PC-3 (cell line): ENCODE measurements at regions not wholly inside any gene's neighbourhood (a gene's known extent, or its start where the extent isn't known, plus 50 kb on each side); places are given as distances from the start of the nearest gene placed in this dataset.

Source experiments
- CTCF ChIP-seq: fragments of 300-600 bp; sonication (generic); conservative IDR thresholded peaks from 2 replicates; pipeline ENCODE4 v1.5.1; 2017; ENCODE audit warnings: antibody characterized with exemption, low read depth, mild to moderate bottlenecking, low read length
- EZH2 ChIP-seq: fragments of 300-600 bp; sonication (generic); IDR thresholded peaks from one replicate; pipeline ENCODE4 v1.6.1; 2017; ENCODE audit warnings: antibody characterized with exemption, mild to moderate bottlenecking, low read length; ENCODE audit not compliant: unreplicated experiment
- EZH2phosphoT487 ChIP-seq: fragments of 300-600 bp; sonication (generic); IDR thresholded peaks from 2 replicates; pipeline ENCODE4 v1.6.1; 2018; ENCODE audit warnings: mild to moderate bottlenecking, antibody characterized with exemption, low read length, borderline replicate concordance

- TF ChIP-seq CTCF (no peak), EZH2 (no peak), EZH2phosphoT487 (no peak)
These were observed 118.2 kb upstream of the SCN7A start for GRCh38 chr2:166612214-166612613.
